ENCODE measurements at regions not wholly inside any gene's neighbourhood (a gene's known extent, or its start where the extent isn't known, plus 50 kb on each side); places are given as distances from the start of the nearest gene placed in this dataset.

DNA sequence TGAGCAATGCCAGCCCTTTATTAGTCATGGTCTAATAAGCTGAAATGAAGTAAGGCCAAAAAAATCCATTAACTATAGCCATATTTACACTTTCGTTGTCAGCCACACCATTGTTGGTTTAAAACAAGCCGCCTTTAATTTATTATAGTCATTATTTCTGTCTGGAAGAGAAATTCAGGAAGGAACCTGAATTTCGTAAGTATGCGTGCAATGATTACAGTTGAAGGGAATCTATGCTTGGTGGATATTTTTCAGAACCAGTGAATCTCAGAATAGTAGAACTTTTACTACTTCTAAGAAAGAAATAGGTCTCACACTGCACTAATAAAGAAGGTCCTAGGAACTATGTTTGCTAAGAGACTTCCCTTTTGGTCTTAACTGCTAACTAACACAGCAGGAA lies 59.1 kb downstream of the FAM43A start:
- TF ChIP-seq, protein P1, sequence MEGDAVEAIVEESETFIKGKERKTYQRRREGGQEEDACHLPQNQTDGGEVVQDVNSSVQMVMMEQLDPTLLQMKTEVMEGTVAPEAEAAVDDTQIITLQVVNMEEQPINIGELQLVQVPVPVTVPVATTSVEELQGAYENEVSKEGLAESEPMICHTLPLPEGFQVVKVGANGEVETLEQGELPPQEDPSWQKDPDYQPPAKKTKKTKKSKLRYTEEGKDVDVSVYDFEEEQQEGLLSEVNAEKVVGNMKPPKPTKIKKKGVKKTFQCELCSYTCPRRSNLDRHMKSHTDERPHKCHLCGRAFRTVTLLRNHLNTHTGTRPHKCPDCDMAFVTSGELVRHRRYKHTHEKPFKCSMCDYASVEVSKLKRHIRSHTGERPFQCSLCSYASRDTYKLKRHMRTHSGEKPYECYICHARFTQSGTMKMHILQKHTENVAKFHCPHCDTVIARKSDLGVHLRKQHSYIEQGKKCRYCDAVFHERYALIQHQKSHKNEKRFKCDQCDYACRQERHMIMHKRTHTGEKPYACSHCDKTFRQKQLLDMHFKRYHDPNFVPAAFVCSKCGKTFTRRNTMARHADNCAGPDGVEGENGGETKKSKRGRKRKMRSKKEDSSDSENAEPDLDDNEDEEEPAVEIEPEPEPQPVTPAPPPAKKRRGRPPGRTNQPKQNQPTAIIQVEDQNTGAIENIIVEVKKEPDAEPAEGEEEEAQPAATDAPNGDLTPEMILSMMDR (IDR thresholded peaks at IDR 0.05) = no peak
- Histone ChIP-seq H3K27me3 (no peaks in the 10 kb centered on the region), H3K4me3 (no peak overlapping the region), H3K4me1 (no peaks in the 10 kb centered on the region), H3K9me3 (no peaks in the 10 kb centered on the region), H3K27ac (no peak overlapping the region), H3K36me3 (no peaks in the 10 kb centered on the region)
- no peak for FAIRE-seq
- DNase-seq = no peak
- WGBS, 2 donors = 77 to 79% methylated on average over 4 of the region's 4 CpGs
- ATAC-seq = no peak
- intact Hi-C loops (cut with DNase I) = no loop called here

DNA sequence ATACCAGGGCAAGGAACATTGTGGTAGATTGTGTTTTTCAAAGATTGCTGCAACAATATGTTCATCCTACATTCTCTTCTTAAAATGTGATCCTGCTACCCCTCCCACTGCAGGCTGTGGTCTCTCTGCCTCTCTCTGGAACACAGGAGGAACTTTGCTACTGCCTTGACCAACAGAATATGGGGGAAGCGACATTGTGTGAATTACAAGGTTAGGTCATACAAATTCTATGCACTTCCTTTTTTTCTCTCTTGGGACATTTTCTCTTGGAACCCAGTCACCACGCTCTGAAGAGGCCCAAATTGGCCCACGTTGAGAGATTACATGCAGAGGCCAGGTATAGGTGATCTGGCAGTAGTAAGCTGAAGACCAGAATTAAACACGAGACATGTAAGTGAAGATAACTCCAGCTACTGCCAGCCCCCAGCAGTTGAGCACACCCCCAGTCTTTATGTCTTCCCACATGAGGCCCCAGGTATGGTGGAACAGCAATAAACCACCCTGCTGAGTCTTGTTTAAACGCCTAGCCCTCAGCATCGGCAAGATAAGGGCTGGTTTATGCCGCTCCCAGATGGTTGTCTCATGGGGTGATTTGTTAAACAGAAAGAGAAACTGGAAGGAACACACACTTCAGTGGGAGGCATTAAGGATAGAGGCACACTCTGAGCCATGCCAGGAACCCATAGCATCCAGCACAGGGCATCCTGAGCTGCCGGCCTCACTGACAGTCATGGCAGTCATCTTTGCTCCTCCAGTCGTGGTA lies 59.9 kb downstream of the FAM43A start:
- H3K4me3 ChIP-seq = no peak overlapping the region
- TF ChIP-seq, protein P1 (IDR thresholded peaks at IDR 0.05) = no peak
- FAIRE-seq (no peak), ATAC-seq (no peak), DNase-seq (no peak)
- 79 to 81% methylated on average over 9 of the region's 9 CpGs for WGBS, 2 donors
- no peak overlapping the region for H3K27ac ChIP-seq
- no peaks in the 10 kb centered on the region for H3K4me1 ChIP-seq
- no peaks in the 10 kb centered on the region for H3K9me3 ChIP-seq
- H3K27me3 ChIP-seq = no peaks in the 10 kb centered on the region
- H3K36me3 ChIP-seq = no peaks in the 10 kb centered on the region
- intact Hi-C loops (cut with DNase I) = no loop called here

DNA sequence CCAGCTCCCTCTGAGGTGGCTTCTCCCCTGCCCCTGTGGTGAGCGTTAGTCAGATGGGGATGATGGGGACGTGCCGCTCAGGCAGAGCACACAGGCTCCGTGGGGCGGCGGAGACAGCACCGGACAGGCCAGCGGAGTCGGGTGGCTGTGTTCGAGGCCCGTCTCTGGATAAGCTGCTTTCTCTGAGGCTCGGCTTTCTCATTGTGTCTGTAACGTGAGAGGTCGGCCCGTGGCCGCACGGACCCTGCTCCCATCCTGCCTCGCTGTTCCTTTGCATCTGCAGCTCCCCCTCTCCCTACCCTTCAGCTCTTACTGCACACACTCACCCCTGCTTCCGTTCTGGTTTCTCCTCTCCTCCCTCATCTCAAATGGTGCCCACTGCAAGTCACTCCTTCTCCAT lies 62.5 kb downstream of the FAM43A start:
- DNase-seq (no peak), FAIRE-seq (no peak), ATAC-seq (peak in 1 of 4 donors; percentile 19)
- TF ChIP-seq, protein P1 (IDR thresholded peaks at IDR 0.05) = no peak
- 36 to 39% methylated on average over 19 of the region's 19 CpGs for WGBS, 2 donors
- H3K4me3 ChIP-seq = no peak overlapping the region
- no peaks in the 10 kb centered on the region for H3K27me3 ChIP-seq
- no peaks in the 10 kb centered on the region for H3K4me1 ChIP-seq
- no peaks in the 10 kb centered on the region for H3K9me3 ChIP-seq
- H3K27ac ChIP-seq = no peak overlapping the region
- H3K36me3 ChIP-seq = no peaks in the 10 kb centered on the region
- intact Hi-C loops (cut with DNase I) = no loop called here

DNA sequence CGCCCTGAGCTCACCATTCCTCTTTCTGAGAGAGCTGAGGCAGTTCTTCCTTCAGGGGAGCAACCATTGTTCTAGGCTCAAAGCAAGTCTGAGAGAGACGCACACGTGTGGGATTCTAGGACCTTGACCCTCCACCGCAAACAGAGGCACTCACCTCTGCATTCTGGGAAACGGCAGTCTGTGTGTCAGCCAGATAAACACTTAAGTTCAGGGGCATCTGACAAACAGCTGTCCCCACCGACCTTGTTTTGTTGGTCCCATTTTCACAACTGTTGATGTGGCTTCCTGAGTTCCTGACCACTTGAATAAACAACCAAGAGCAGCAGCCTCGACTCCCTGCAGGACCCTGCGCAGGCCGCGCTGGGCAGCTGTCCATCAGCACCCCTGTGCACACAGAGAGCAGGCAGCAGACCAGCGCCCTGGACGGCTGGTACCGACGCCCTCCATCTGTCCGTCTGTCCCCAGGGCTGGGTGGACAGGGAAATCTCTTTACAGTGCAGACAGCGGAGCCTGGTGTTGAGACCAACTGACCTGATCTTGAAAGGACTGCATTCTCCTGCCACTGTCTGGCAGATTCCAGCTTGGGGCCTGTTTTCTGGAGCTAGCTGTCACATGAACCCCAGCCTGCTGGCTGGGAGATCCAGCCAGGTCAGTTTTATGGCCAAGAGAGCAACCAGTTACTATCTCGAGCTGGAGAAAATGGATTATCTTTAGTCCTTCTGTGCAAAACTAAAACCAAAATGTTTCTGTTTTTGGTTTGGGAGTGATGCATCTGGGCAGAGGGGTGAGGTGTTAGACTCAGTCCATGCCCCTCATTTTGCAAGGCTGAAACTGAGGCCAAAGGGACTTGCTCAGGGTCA lies 64.2 kb downstream of the FAM43A start:
- FAIRE-seq (no peak), ATAC-seq (no peak)

More for the DNA sequence above, 64.2 kb downstream of the FAM43A start:
- Histone ChIP-seq H3K4me3 (no peak overlapping the region), H3K27ac (no peak overlapping the region), H3K4me1 (no peaks in the 10 kb centered on the region), H3K27me3 (no peaks in the 10 kb centered on the region), H3K36me3 (no peaks in the 10 kb centered on the region), H3K9me3 (no peaks in the 10 kb centered on the region)
- intact Hi-C loops (cut with DNase I) = no loop called here
- 51 to 64% methylated on average over 17 of the region's 17 CpGs for WGBS, 2 donors
- no peak for DNase-seq
- TF ChIP-seq, protein P1 (IDR thresholded peaks at IDR 0.05) = no peak
